Activated T-helper 1 cell treated with anti-CD3 and anti-CD28 coated beads, Interleukin-12 subunit alpha, Interleukin-12 subunit beta, Interleukin-2, Interleukin-4 antibody, amounts not matched to agents 30 ng/mL and 10 ng/mL and 1 ng/mL, durations not matched to agents 14 hours and 24 hours and 36 hours (primary cell): ENCODE measurements at regions not wholly inside any gene's neighbourhood (a gene's known extent, or its start where the extent isn't known, plus 50 kb on each side); places are given as distances from the start of the nearest gene placed in this dataset.

Experiments
- DNase-seq: peaks from one replicate; pipeline ENCODE4 v3.0.0; 2021; ENCODE audit warnings: low spot score
- H3K27ac Mint-ChIP-seq: one replicate; pipeline ENCODE4 v1.8.0; 2021; ENCODE audit warnings: mild to moderate bottlenecking, mixed read lengths
- H3K27me3 Mint-ChIP-seq: one replicate; pipeline ENCODE4 v1.8.0; 2022; ENCODE audit warnings: mild to moderate bottlenecking, moderate library complexity, mixed read lengths; ENCODE audit not compliant: insufficient read depth
- H3K36me3 Mint-ChIP-seq: one replicate; pipeline ENCODE4 v1.8.0; 2021; ENCODE audit warnings: low read depth, mixed read lengths
- H3K4me1 Mint-ChIP-seq: one replicate; pipeline ENCODE4 v1.8.0; 2021; ENCODE audit warnings: low read depth, mixed read lengths
- H3K4me3 Mint-ChIP-seq: one replicate; pipeline ENCODE4 v1.8.0; 2021; ENCODE audit warnings: mild to moderate bottlenecking, moderate library complexity, mixed read lengths
- H3K9me3 Mint-ChIP-seq: one replicate; pipeline ENCODE4 v1.8.0; 2021; ENCODE audit warnings: mixed read lengths
- intact Hi-C: fragments of 100-400 bp; cut with micrococcal nuclease; formaldehyde crosslinking; loops from one replicate; pipeline ENCODE4 v1.15.1; 2024

GRCh38 chr11:133705074-133705648 lies 140.2 kb downstream of the SPATA19 start:
- Mint-ChIP-seq H3K9me3 (no peaks in the 10 kb centered on the region), H3K4me1 (no peaks in the 10 kb centered on the region), H3K27ac (no peak overlapping the region), H3K4me3 (no peak overlapping the region), H3K36me3 (no peaks in the 10 kb centered on the region), H3K27me3 (no peaks in the 10 kb centered on the region)
- intact Hi-C loops, result no loop called here
- DNase-seq, result no peak

- Mint-ChIP-seq H3K9me3 (peaks cover 3% of the 10 kb centered on the region), H3K36me3 (no peaks in the 10 kb centered on the region), H3K4me1 (no peaks in the 10 kb centered on the region), H3K4me3 (no peak overlapping the region), H3K27me3 (no peaks in the 10 kb centered on the region), H3K27ac (no peak overlapping the region)
- DNase-seq, result no peak
- intact Hi-C loops, result no loop called here
Observed at GRCh38 chr11:133699071-133699470, 146.2 kb downstream of the SPATA19 start.

- no peak overlapping the region for H3K27ac Mint-ChIP-seq
- no peaks in the 10 kb centered on the region for H3K27me3 Mint-ChIP-seq
- no peak for DNase-seq
- peaks cover 3% of the 10 kb centered on the region for H3K9me3 Mint-ChIP-seq
- no peak overlapping the region for H3K4me3 Mint-ChIP-seq
- no peaks in the 10 kb centered on the region for H3K36me3 Mint-ChIP-seq
- intact Hi-C loops, result no loop called here
- no peaks in the 10 kb centered on the region for H3K4me1 Mint-ChIP-seq
Observed at GRCh38 chr11:133698654-133699053, 146.7 kb downstream of the SPATA19 start.

GRCh38 chr11:133697603-133698180 lies 147.6 kb downstream of the SPATA19 start:
- intact Hi-C loops, result no loop called here
- Mint-ChIP-seq H3K36me3 (no peaks in the 10 kb centered on the region), H3K27me3 (no peaks in the 10 kb centered on the region), H3K4me1 (no peaks in the 10 kb centered on the region), H3K4me3 (no peak overlapping the region), H3K27ac (no peak overlapping the region), H3K9me3 (peaks cover 3% of the 10 kb centered on the region)
- DNase-seq, result no peak

- H3K27me3 Mint-ChIP-seq, result no peaks in the 10 kb centered on the region
- no peak for DNase-seq
- H3K9me3 Mint-ChIP-seq, result peaks cover 3% of the 10 kb centered on the region
- no peaks in the 10 kb centered on the region for H3K4me1 Mint-ChIP-seq
- no peak overlapping the region for H3K27ac Mint-ChIP-seq
- intact Hi-C loops, result no loop called here
- no peaks in the 10 kb centered on the region for H3K36me3 Mint-ChIP-seq
- H3K4me3 Mint-ChIP-seq, result no peak overlapping the region
Observed at GRCh38 chr11:133697161-133697560, 148.2 kb downstream of the SPATA19 start.

GRCh38 chr11:133695387-133695786 lies 149.9 kb downstream of the SPATA19 start:
- Mint-ChIP-seq H3K4me3 (no peak overlapping the region), H3K27me3 (no peaks in the 10 kb centered on the region), H3K36me3 (no peaks in the 10 kb centered on the region), H3K9me3 (peaks cover 3% of the 10 kb centered on the region), H3K4me1 (no peaks in the 10 kb centered on the region), H3K27ac (no peak overlapping the region)
- intact Hi-C loops, result no loop called here
- no peak for DNase-seq

- Mint-ChIP-seq H3K27ac (no peak overlapping the region), H3K27me3 (no peaks in the 10 kb centered on the region), H3K9me3 (peaks cover 3% of the 10 kb centered on the region), H3K4me1 (no peaks in the 10 kb centered on the region), H3K4me3 (no peak overlapping the region), H3K36me3 (no peaks in the 10 kb centered on the region)
- intact Hi-C loops, result no loop called here
- no peak for DNase-seq
Observed at GRCh38 chr11:133694701-133695100, 150.6 kb downstream of the SPATA19 start.

GRCh38 chr11:133693110-133693509 lies 152.2 kb downstream of the SPATA19 start:
- no peaks in the 10 kb centered on the region for H3K4me1 Mint-ChIP-seq

GRCh38 chr11:133692126-133692934 lies 153.0 kb downstream of the SPATA19 start:
- no peaks in the 10 kb centered on the region for H3K9me3 Mint-ChIP-seq
- no peaks in the 10 kb centered on the region for H3K36me3 Mint-ChIP-seq
- intact Hi-C loops, result no loop called here
- no peak overlapping the region for H3K27ac Mint-ChIP-seq
- no peaks in the 10 kb centered on the region for H3K4me1 Mint-ChIP-seq
- DNase-seq, result no peak
- no peak overlapping the region for H3K4me3 Mint-ChIP-seq
- H3K27me3 Mint-ChIP-seq, result no peaks in the 10 kb centered on the region

More at GRCh38 chr11:133693110-133693509, 152.2 kb downstream of the SPATA19 start:
- no peaks in the 10 kb centered on the region for H3K27me3 Mint-ChIP-seq
- H3K27ac Mint-ChIP-seq, result no peak overlapping the region
- intact Hi-C loops, result no loop called here
- DNase-seq, result no peak
- H3K36me3 Mint-ChIP-seq, result no peaks in the 10 kb centered on the region
- no peaks in the 10 kb centered on the region for H3K9me3 Mint-ChIP-seq
- H3K4me3 Mint-ChIP-seq, result no peak overlapping the region

- H3K9me3 Mint-ChIP-seq, result no peaks in the 10 kb centered on the region
- no peaks in the 10 kb centered on the region for H3K4me1 Mint-ChIP-seq
- H3K4me3 Mint-ChIP-seq, result no peak overlapping the region
- no peak overlapping the region for H3K27ac Mint-ChIP-seq
- intact Hi-C loops, result no loop called here
- peaks cover 3% of the 10 kb centered on the region for H3K27me3 Mint-ChIP-seq
- H3K36me3 Mint-ChIP-seq, result no peaks in the 10 kb centered on the region
- no peak for DNase-seq
Observed at GRCh38 chr11:133687781-133688180, 155.5 kb upstream of the OPCML start.

- Mint-ChIP-seq H3K4me3 (no peak overlapping the region), H3K36me3 (no peaks in the 10 kb centered on the region), H3K4me1 (no peaks in the 10 kb centered on the region), H3K27ac (no peak overlapping the region), H3K9me3 (no peaks in the 10 kb centered on the region), H3K27me3 (peaks cover 3% of the 10 kb centered on the region)
- intact Hi-C loops, result no loop called here
- no peak for DNase-seq
Observed at GRCh38 chr11:133681901-133682300, 149.6 kb upstream of the OPCML start.

GRCh38 chr11:133679896-133680295 lies 147.6 kb upstream of the OPCML start:
- H3K4me1 Mint-ChIP-seq, result no peaks in the 10 kb centered on the region
- H3K36me3 Mint-ChIP-seq, result no peaks in the 10 kb centered on the region
- peaks cover 3% of the 10 kb centered on the region for H3K9me3 Mint-ChIP-seq
- DNase-seq, result no peak
- H3K27ac Mint-ChIP-seq, result no peak overlapping the region
- H3K27me3 Mint-ChIP-seq, result peaks cover 3% of the 10 kb centered on the region
- intact Hi-C loops, result no loop called here
- H3K4me3 Mint-ChIP-seq, result no peak overlapping the region

GRCh38 chr11:133678191-133678590 lies 145.9 kb upstream of the OPCML start:
- Mint-ChIP-seq H3K36me3 (no peaks in the 10 kb centered on the region), H3K27me3 (no peaks in the 10 kb centered on the region), H3K27ac (no peak overlapping the region), H3K4me3 (no peak overlapping the region), H3K9me3 (peaks cover 7% of the 10 kb centered on the region), H3K4me1 (no peaks in the 10 kb centered on the region)
- no peak for DNase-seq
- intact Hi-C loops, result no loop called here
